ENCODE measurements at regions not wholly inside any gene's neighbourhood (a gene's known extent, or its start where the extent isn't known, plus 50 kb on each side); places are given as distances from the start of the nearest gene placed in this dataset.

GRCh38 chr4:60923075-60923474 lies 277.1 kb upstream of the ADGRL3 start:
- no peak for TF ChIP-seq CTCF (conservative IDR thresholded peaks at IDR 0.05 in 1 of 2, IDR thresholded peaks at IDR 0.05 in 1 of 2; ENCODE audit: extremely low read depth in 1 of 2, insufficient read depth in 1 of 2, low read depth in 1 of 2, low read length in 2 of 2)
- no peak for TF ChIP-seq EZH2 (IDR thresholded peaks at IDR 0.05; ENCODE audit: borderline replicate concordance, low read length)

Measured in mammary epithelial cell (primary cell).